H9 (cell line): ENCODE measurements at regions not wholly inside any gene's neighbourhood (a gene's known extent, or its start where the extent isn't known, plus 50 kb on each side); places are given as distances from the start of the nearest gene placed in this dataset.
A peak's percentile ranks its signal among the peaks of the same experiment; 100 is the strongest.

Experiments
- DNase-seq: peaks from one replicate; pipeline ENCODE4 v3.0.0-alpha.2; 2017
- H2AFZ ChIP-seq: one replicate; pipeline ENCODE4 v1.6.1; 2013; ENCODE audit warnings: mild to moderate bottlenecking, low read length, control low read depth, moderate library complexity
- H2AK5ac ChIP-seq: 2 replicates; pipeline ENCODE4 v1.6.1; 2013; ENCODE audit warnings: low read length, control low read depth, mixed read lengths; ENCODE audit not compliant: insufficient read length
- H2BK120ac ChIP-seq: one replicate; pipeline ENCODE4 v1.6.1; 2013; ENCODE audit warnings: low read depth, mild to moderate bottlenecking, low read length, control low read depth, inconsistent platforms; ENCODE audit not compliant: poor library complexity, severe bottlenecking
- H2BK12ac ChIP-seq: 2 replicates; pipeline ENCODE4 v1.6.1; 2013; ENCODE audit warnings: low read length, control low read depth, mixed read lengths, low read depth; ENCODE audit not compliant: insufficient read length
- H2BK15ac ChIP-seq: 2 replicates; pipeline ENCODE4 v1.6.1; 2013; ENCODE audit warnings: low read depth, low read length, control low read depth
- H2BK20ac ChIP-seq: one replicate; pipeline ENCODE4 v1.6.1; 2013; ENCODE audit warnings: low read depth, mild to moderate bottlenecking, low read length, control low read depth, inconsistent platforms; ENCODE audit not compliant: poor library complexity, severe bottlenecking
- H2BK5ac ChIP-seq: 2 replicates; pipeline ENCODE4 v1.6.1; 2013; ENCODE audit warnings: low read length, control low read depth, mixed read lengths; ENCODE audit not compliant: insufficient read length
- H3K14ac ChIP-seq: 2 replicates; pipeline ENCODE4 v1.6.1; 2013; ENCODE audit warnings: low read length, control low read depth; ENCODE audit not compliant: insufficient read depth
- H3K18ac ChIP-seq: 2 replicates; pipeline ENCODE4 v1.6.1; 2013; ENCODE audit warnings: low read depth, mild to moderate bottlenecking, mixed read lengths, low read length, control low read depth; ENCODE audit not compliant: insufficient read length
- H3K23ac ChIP-seq: 2 replicates; pipeline ENCODE4 v1.6.1; 2013; ENCODE audit warnings: low read length, control low read depth, mixed read lengths, low read depth; ENCODE audit not compliant: insufficient read length
- H3K23me2 ChIP-seq: 2 replicates; pipeline ENCODE4 v1.6.1; 2013; ENCODE audit warnings: low read depth, mild to moderate bottlenecking, mixed read lengths, low read length, control low read depth; ENCODE audit not compliant: insufficient read length, poor library complexity, severe bottlenecking
- H3K27ac ChIP-seq: 2 replicates; pipeline ENCODE4 v1.5.1; 2013; ENCODE audit warnings: low read length, control low read depth, mixed read lengths, low read depth; ENCODE audit not compliant: insufficient read length
- H3K27me3 ChIP-seq: 2 replicates; pipeline ENCODE4 v1.6.1; 2013; ENCODE audit warnings: low read length, control low read depth, inconsistent platforms; ENCODE audit not compliant: insufficient read depth
- H3K4ac ChIP-seq: 2 replicates; pipeline ENCODE4 v1.6.1; 2013; ENCODE audit warnings: low read depth, mild to moderate bottlenecking, control low read depth, inconsistent platforms, low read length, moderate library complexity
- H3K4me1 ChIP-seq: 2 replicates; pipeline ENCODE4 v1.6.1; 2013; ENCODE audit warnings: low read length, control low read depth, inconsistent platforms; ENCODE audit not compliant: insufficient read depth
- H3K4me2 ChIP-seq: 2 replicates; pipeline ENCODE4 v1.6.1; 2013; ENCODE audit warnings: low read length, control low read depth, mixed read lengths; ENCODE audit not compliant: insufficient read length, insufficient read depth
- H3K56ac ChIP-seq: 2 replicates; pipeline ENCODE4 v1.6.1; 2013; ENCODE audit warnings: low read depth, mild to moderate bottlenecking, mixed read lengths, low read length, control low read depth; ENCODE audit not compliant: insufficient read length
- H3K79me1 ChIP-seq: 2 replicates; pipeline ENCODE4 v1.6.1; 2013; ENCODE audit warnings: low read depth, mild to moderate bottlenecking, moderate library complexity, low read length, control low read depth, inconsistent platforms; ENCODE audit not compliant: insufficient read depth, poor library complexity, severe bottlenecking
- H3K79me2 ChIP-seq: 2 replicates; pipeline ENCODE4 v1.6.1; 2013; ENCODE audit warnings: low read length, control low read depth, inconsistent platforms; ENCODE audit not compliant: insufficient read depth
- H3K9ac ChIP-seq: 2 replicates; pipeline ENCODE4 v1.6.1; 2013; ENCODE audit warnings: low read length, control low read depth, mixed read lengths; ENCODE audit not compliant: insufficient read length; ENCODE audit errors: extremely low read depth
- H3K9me3 ChIP-seq: one replicate; pipeline ENCODE4 v1.6.1; 2013; ENCODE audit warnings: low read depth, low read length, inconsistent platforms; ENCODE audit not compliant: control insufficient read depth
- H3T11ph ChIP-seq: one replicate; pipeline ENCODE4 v1.6.1; 2013; ENCODE audit warnings: mild to moderate bottlenecking, low read length, control low read depth, inconsistent platforms
- H4K20me1 ChIP-seq: one replicate; pipeline ENCODE4 v1.6.1; 2013; ENCODE audit not compliant: control insufficient read depth, insufficient read length, insufficient read depth
- H4K5ac ChIP-seq: 2 replicates; pipeline ENCODE4 v1.6.1; 2013; ENCODE audit warnings: low read depth, mild to moderate bottlenecking, mixed read lengths, low read length, control low read depth; ENCODE audit not compliant: insufficient read length
- H4K8ac ChIP-seq: replicated peaks from 2 replicates; pipeline ENCODE4 v1.6.1; 2013; ENCODE audit warnings: low read length, control low read depth, mixed read lengths, low read depth; ENCODE audit not compliant: insufficient read length
- H4K91ac ChIP-seq: 2 replicates; pipeline ENCODE4 v1.6.1; 2013; ENCODE audit warnings: low read depth, mild to moderate bottlenecking, moderate library complexity, mixed read lengths, low read length, control low read depth; ENCODE audit not compliant: insufficient read length
- H3K27ac Mint-ChIP-seq, 3 experiments: 2 replicates in 2 of 3; 3 replicates in 1 of 3; pipeline ENCODE4 v1.8.0; 2020 to 2021; ENCODE audit warnings: mixed read lengths in 3 of 3, mild to moderate bottlenecking in 1 of 3, moderate library complexity in 1 of 3
- H3K27me3 Mint-ChIP-seq: 2 replicates; pipeline ENCODE4 v1.8.0; 2021; ENCODE audit warnings: low read depth, mild to moderate bottlenecking, moderate library complexity, mixed read lengths
- H3K36me3 Mint-ChIP-seq, 3 experiments: 2 replicates in 2 of 3; 3 replicates in 1 of 3; pipeline ENCODE4 v1.8.0; 2020 to 2021; ENCODE audit warnings: low read depth in 3 of 3, mixed read lengths in 3 of 3; ENCODE audit not compliant: insufficient read depth in 1 of 3
- H3K4me1 Mint-ChIP-seq, 2 experiments: 2 replicates each; pipeline ENCODE4 v1.8.0; 2020; ENCODE audit warnings: mixed read lengths in 2 of 2
- H3K4me3 Mint-ChIP-seq, 2 experiments: 2 replicates in 1 of 2; 3 replicates in 1 of 2; pipeline ENCODE4 v1.8.0; 2020 to 2021; ENCODE audit warnings: mild to moderate bottlenecking in 2 of 2, mixed read lengths in 2 of 2, moderate library complexity in 1 of 2
- H3K9me3 Mint-ChIP-seq, 2 experiments: 2 replicates in 1 of 2; 3 replicates in 1 of 2; pipeline ENCODE4 v1.8.0; 2020; ENCODE audit warnings: mild to moderate bottlenecking in 2 of 2, mixed read lengths in 2 of 2, moderate library complexity in 1 of 2
- CTCF ChIP-seq: fragments of 200-600 bp; sonication (generic); conservative IDR thresholded peaks from 3 replicates; pipeline ENCODE4 v1.8.0; 2021; ENCODE audit warnings: antibody characterized with exemption, mild to moderate bottlenecking
- WGBS: extraction: QIAGEN DNeasy Blood & Tissue Kit; methylation state at CpG from one replicate; pipeline ENCODE4 v1.1.7; 2013; ENCODE audit warnings: missing lambda C conversion rate, low lambda C conversion rate, mixed read lengths; ENCODE audit not compliant: insufficient read length; ENCODE audit errors: extremely low coverage; 5-methylcytosine and 5-hydroxymethylcytosine counted together

- Histone ChIP-seq H3K23ac (no peak overlapping the region), H2BK5ac (no peak overlapping the region), H3K4me1 (0 out of 2 replicates have a peak, but pooled peaks cover 3% of the 10 kb centered on the region), H3K14ac (no peak overlapping the region), H3K27me3 (no peaks in the 10 kb centered on the region), H3K9ac (no peak overlapping the region), H3K79me1 (no peaks in the 10 kb centered on the region), H2BK20ac (no peak overlapping the region), H3K4me2 (no peak overlapping the region), H3K56ac (no peak overlapping the region), H3K23me2 (no peaks in the 10 kb centered on the region), H2AFZ (no peak overlapping the region), H3K9me3 (no peaks in the 10 kb centered on the region), H4K91ac (no peak overlapping the region), H4K20me1 (no peaks in the 10 kb centered on the region), H3T11ph (no peak overlapping the region), H3K4ac (no peak overlapping the region), H2BK12ac (no peak overlapping the region), H3K27ac (no peak overlapping the region), H2BK120ac (no peak overlapping the region), H3K79me2 (no peaks in the 10 kb centered on the region), H3K18ac (no peak overlapping the region), H2AK5ac (no peak overlapping the region), H4K8ac (no peak overlapping the region), H4K5ac (no peak overlapping the region), H2BK15ac (no peak overlapping the region)
- no peak overlapping the region; a peak in 1 of 5 replicates for H3K4me3 Mint-ChIP-seq
- no peak for DNase-seq
- TF ChIP-seq CTCF: no peak
- H3K9me3 Mint-ChIP-seq: no peaks in the 10 kb centered on the region
- H3K36me3 Mint-ChIP-seq: no peaks in the 10 kb centered on the region; a peak in 1 of 7 replicates
- H3K27me3 Mint-ChIP-seq: no peaks in the 10 kb centered on the region; the same call in 1 of the 2 replicates
- peaks cover 11 to 33% of the 10 kb centered on the region in 2 experiments for H3K4me1 Mint-ChIP-seq
- no CpG with 5 or more reads among the region's 8 CpGs for WGBS
- 0 out of 7 replicates have a peak overlapping the region, but pooled peaks of 1 of the 3 experiments have one; percentile 17 for H3K27ac Mint-ChIP-seq
Measured at GRCh38 chr5:138700581-138701362, 52.5 kb upstream of the CTNNA1 start.
